Suprapubic skin (tissue), 3 donors: ENCODE measurements at regions not wholly inside any gene's neighbourhood (a gene's known extent, or its start where the extent isn't known, plus 50 kb on each side); places are given as distances from the start of the nearest gene placed in this dataset.

Experiments used
- POLR2A ChIP-seq, 2 donors: fragments of 450-650 bp; IDR thresholded peaks; one replicate each; pipeline ENCODE4 v1.6.1; 2017; ENCODE audit warnings: antibody characterized with exemption in 2 of 2, mild to moderate bottlenecking in 2 of 2, moderate library complexity in 2 of 2
- TF ChIP-seq, protein P1 (sequence below), 2 donors: fragments of 200-600 bp in 1 of 2; fragments of 450-650 bp in 1 of 2; sonication (generic) in 1 of 2; IDR thresholded peaks; one replicate each; pipeline ENCODE4 v1.5.1; 2016 to 2019; ENCODE audit warnings: antibody characterized with exemption in 2 of 2, mild to moderate bottlenecking in 1 of 2, moderate library complexity in 1 of 2

DNA sequence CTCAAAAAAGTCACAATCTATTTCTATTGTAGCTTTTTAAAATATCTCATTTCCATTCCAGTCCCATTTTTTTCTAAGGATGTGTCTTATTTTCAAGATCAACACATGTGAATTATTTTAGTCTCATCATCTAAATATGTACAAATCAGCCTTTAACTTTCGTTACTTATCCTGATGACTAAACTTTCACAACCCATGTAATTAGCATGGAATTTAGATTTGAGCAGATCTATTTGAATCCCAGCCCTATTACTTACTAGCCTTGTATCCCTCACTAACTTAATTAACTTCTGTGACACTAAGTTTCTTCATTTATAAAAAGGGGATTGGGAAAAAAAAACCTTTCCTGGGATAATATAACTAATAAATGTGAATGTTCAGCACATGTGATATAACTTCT lies 81.1 kb downstream of the UFM1 start:
- TF ChIP-seq POLR2A (IDR thresholded peaks at IDR 0.05): no peak
- TF ChIP-seq, protein P1, sequence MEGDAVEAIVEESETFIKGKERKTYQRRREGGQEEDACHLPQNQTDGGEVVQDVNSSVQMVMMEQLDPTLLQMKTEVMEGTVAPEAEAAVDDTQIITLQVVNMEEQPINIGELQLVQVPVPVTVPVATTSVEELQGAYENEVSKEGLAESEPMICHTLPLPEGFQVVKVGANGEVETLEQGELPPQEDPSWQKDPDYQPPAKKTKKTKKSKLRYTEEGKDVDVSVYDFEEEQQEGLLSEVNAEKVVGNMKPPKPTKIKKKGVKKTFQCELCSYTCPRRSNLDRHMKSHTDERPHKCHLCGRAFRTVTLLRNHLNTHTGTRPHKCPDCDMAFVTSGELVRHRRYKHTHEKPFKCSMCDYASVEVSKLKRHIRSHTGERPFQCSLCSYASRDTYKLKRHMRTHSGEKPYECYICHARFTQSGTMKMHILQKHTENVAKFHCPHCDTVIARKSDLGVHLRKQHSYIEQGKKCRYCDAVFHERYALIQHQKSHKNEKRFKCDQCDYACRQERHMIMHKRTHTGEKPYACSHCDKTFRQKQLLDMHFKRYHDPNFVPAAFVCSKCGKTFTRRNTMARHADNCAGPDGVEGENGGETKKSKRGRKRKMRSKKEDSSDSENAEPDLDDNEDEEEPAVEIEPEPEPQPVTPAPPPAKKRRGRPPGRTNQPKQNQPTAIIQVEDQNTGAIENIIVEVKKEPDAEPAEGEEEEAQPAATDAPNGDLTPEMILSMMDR (IDR thresholded peaks at IDR 0.05): no peak
